Ramos (cell line): ENCODE measurements at regions not wholly inside any gene's neighbourhood (a gene's known extent, or its start where the extent isn't known, plus 50 kb on each side); places are given as distances from the start of the nearest gene placed in this dataset.

ENCODE experiments used
- in situ Hi-C: fragments of 300-500 bp; cut with MboI; formaldehyde crosslinking; loops from one replicate; pipeline ENCODE4 v1.14.3; 2022; ENCODE audit warnings: low sequenced_read_pairs; ENCODE audit not compliant: unreplicated experiment

DNA sequence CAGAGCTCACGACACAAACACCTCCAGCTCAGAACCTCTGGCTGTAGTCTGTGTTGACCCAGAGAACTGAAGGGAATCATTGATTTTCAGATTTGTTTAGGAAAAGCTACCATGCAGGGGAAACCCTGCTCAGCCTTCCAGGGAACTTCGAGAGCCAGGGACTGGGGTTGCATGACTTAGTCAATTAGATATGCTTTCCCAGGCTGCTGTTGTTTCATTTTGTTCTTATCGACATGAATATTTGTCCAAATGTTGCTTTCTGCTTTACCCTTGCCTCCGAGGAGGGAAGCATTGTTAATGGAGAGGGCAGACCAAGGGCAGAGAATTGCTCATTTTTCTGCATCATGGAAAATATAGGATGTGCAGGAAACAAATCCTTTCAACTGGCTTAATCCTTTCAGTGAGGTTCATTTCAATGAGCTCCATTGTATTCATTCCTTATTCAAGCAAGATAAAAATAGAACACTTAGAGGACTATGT, 82.5 kb downstream of the KLF5 start:
- in situ Hi-C loops = no loop called here

DNA sequence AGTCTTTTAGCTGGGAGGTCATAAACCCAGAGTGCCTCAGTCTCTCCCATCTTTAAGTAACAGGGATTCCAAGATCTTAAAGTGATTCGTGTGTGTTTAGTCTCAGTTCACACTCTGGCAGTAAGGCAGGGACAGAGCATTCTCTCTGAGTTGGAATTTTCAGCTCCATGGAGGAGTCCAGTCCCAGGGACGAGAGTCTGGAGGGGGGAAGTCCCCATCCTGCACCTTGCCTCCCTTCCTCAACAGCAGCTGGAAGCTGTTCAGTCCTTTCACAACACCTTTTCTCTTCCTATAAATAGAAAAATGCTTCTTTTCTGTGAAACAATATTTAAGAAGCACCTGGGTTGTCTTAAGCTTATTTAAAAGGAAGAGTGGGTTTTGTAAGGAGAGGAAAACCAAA, 82.0 kb downstream of the KLF5 start:
- in situ Hi-C loops = no loop called here

DNA sequence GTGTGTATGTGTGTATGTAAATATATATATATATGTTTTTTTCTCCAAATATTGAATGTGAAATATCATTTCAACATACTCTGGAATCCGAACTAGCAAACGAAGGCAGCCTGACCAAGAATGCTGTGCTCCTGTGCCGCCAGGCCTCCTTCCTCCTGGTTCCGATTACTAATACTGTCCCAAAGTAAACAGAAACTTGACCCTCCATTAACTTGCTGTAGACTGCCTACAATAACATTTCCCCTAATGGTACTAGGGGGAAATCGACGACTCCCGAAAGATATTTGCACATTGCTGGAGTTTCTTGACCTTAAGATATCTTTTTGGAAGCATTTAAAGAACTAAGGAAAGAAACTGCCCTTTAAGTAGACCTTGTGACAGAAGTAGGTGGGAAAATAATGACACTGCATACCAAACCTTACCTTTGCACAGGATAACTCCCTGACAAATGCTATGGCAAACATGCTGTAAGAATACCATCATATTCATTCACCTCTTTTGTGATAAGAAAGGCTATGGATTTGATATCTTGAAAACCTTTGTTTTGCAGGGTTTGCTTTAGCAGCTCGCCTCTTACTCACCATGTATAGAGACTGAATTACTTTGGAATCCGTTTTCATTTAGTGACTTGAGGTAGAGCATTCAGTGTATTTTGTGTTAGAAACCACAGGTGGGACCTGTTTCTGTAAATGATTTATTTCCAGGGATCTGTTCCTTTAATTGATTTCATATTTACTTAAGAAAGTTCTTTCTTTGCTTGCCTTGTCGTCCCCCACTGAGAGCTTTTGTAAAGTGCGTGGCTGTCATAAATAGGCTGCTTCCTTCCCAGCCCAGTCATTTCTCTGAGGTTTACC, 80.1 kb downstream of the KLF5 start:
- in situ Hi-C loops = no loop called here

DNA sequence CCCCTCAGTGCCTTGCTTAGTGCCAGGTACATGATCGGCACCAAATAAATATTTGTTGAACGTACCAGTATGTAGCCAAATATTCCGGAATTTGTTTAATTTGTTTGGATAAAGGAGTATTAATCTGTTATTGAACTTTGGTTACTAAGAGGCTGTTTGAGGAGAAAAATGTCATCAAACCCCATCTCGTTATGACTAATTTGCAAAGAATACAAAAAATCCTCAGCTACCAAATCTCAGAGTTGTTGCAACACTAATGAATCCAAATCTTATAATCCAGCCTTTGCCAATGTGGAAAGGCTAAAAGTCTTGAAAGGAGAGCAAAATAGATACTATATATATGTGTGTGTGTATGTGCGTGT, 79.5 kb downstream of the KLF5 start:
- in situ Hi-C loops = no loop called here

DNA sequence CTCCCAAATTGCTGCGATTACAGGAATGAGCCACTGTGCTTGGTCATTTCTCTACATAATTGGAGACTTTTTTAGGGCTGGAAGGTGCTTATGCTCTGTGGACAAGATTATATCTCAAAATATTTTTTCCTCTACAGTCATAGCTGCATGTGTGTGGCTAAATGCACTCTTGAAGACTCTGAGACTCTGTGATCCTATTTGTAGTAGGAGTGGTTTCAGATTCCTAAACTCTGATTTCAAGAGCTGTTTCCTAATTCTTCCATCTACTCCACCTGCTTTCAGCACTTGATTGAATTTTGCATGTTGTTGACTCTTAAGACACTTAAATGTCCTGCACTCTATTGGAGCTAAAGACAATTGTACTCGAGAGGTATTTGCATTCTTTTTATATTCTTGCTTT, 78.0 kb downstream of the KLF5 start:
- in situ Hi-C loops = no loop called here

DNA sequence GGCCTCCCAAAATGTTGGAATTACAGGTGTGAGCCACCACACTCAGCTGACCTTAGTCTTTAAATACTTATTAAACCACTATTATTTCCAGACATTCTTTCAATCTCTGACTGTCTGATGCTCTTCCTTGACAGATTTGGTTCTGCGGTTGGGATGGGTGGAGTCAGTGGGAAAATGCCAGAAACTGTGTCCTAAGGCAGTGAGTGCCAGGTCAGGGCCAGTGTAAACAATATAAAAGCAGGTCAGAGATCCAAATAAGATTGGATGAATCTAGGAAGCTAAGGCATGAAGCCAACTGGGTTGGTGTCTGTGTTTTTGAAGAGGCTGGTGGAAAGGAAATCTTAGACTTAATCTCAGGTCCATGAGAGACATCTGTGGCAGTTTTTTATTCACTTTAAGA, 74.7 kb downstream of the KLF5 start:
- in situ Hi-C loops = no loop called here

DNA sequence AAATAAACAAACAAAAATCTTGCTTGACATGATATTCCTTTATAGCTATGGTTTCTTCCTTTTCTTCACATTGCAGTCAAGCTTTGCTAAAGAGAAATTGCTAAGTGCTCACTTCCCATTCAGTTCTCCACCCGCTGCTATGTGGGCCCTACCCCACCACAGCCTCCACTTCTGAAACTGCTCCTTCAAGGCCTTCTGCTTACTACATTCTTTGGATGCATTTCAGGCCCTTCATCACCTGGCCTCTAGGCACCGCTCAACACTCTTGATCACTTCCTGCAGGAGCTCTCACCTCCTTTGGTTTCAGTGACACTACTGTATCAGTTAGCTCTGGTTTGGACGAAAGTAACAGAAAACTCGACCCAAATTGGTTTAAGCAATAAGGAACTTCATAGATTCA, 72.4 kb downstream of the KLF5 start:
- in situ Hi-C loops = no loop called here

DNA sequence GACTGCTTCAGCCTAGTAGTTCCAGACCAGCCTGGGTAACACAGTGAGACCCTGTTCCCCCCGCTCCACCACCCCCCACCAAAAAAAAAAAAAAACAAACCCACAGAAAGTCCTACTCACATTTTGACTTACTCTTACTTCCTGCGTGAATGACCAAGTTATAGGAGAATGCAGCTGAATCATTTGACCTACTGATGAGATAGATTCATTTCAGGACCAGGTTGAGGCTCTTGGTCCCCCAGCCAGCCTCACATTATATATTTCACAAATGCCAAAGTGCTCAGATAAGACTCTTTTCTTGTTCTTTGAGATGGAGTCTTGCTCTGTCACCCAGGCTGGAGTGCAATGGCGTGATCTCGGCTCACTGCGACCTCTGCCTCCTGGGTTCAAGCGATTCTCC, 70.2 kb downstream of the KLF5 start:
- in situ Hi-C loops = no loop called here
